ENCODE measurements at regions not wholly inside any gene's neighbourhood (a gene's known extent, or its start where the extent isn't known, plus 50 kb on each side); places are given as distances from the start of the nearest gene placed in this dataset.
A peak's percentile ranks its signal among the peaks of the same experiment; 100 is the strongest.

DNA sequence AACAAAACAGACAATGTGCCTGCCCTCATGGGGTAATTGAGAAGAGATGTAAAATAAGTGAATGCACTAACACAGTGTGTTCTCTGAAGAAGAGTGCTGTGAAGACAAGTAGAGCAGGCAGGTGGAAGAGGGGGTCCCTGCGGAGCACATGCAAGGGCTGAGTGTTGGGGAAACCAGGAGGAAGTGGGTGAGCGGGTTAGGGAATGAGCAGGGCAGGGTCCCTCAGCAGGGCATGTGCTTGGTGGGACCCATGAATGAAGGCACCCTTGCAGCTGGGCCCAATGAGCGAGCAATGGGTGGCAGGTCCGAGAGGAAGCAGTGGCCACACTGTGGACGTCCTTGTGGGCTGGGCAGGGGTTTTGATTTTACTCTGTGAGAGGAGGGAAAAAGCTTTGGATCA is 376.6 kb upstream of the COBL start:
- DNase-seq: no peak

DNA sequence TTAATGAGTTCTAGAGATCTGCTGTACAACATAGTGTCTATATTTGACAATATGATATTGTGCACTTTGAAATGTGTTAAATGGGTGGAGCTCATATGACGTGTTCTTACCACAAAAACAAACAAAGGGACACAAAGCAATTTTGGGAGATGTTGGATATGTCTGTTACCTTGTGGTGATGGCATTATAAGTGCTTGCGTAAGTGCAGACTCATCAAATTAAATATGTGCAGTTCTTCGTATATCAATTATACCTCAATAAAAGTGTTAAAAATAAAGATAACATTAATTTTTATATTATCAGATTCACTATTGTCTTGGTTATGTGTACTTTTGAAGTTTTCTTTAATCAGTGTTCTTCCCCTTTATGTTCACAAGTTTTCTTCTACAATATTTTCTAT is 372.9 kb upstream of the COBL start:
- DNase-seq: no peak

DNA sequence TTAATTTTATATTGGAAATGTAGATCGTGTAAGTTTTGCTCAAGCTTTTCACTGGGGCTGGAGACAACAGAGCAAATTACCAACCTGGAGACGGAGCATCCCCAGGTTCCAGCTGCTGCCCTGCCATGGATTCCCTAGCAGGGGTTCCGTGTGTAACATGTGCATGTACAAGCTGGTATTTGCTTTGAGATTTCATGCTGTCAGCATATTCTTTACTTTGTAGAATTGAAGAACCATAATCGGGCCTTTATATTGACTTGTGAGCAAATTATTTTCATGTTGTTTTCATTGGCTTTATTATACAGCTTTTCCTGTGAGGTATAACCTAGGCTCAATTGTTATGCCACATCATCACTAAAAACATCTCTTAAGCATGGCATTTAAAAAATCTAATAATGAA is 369.2 kb upstream of the COBL start:
- DNase-seq: no peak

DNA sequence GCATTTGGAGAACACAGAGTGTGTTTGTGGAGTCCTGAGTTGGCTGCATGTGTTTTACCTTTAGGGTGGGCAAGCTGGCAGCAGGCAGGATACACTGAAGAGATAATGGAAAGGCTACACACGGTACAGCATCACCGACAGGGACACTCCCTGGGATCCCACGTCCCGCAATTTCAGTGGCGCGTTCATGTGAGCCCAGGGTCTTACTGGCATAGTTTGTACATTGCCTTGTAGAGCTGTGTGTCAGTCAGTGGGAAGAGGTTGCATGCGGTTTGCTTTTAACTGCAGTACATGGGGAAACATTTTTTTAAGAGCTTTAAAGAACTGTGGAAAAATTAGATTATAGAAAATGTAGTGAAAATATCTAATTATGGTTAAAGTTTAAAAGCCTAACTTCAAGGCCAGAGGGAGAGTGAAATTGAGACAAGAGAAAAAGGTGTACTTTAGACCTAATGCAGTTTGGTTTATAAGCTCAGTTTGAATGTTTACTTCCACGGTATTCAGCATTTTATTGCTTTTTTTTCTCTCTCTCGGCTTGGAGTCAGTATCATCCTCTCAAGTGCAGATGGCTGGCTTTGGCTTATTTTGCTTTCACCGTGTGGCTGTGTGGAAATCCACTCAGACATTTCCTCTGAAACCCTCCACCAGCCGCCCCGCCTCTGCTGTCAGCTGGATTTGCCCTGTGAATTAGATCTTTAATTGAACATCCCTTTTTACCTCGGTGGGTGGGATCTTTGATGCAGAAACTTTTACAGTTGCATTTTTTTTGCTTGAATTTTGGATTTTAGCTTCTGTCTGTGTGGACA is 364.2 kb upstream of the COBL start:
- no peak for DNase-seq

DNA sequence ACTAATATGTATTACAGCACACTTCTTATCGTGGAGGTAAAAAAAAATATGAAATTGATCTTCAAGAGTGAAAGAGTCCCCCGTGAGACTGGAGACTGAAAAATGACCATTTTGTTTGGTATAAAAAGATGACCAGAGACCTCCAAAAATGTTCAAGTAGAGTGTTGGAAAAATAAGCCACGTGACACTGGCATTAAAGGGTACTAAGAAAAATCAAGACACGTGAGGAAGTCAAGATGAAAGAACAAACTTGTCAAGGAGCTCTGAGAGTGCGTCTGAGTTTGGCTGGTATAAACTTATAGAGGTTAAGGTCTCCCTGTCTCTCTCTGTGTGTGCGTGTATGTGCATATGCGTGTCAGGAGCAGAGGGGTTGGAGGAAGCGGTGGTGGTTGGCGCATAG is 362.7 kb upstream of the COBL start:
- no peak for DNase-seq

DNA sequence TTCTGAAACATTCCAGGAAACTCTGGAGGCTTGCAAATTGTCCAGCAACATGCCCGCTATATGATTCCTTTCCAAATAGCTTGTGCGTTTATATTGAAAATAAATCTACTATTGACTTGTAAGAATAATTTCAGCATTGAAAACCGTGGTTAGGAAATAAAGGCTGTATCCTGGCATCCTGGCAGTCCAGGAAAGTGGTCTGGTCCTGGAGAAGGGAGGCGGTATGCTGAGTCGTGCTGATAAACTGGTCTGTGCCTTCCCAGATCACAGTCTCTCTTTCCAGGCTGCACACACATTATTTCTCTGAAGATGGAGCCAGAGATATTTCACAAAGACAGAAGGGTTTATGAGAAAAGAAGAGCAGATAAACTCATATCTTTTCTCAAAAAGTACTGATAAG is 350.1 kb upstream of the COBL start:
- DNase-seq: no peak

DNA sequence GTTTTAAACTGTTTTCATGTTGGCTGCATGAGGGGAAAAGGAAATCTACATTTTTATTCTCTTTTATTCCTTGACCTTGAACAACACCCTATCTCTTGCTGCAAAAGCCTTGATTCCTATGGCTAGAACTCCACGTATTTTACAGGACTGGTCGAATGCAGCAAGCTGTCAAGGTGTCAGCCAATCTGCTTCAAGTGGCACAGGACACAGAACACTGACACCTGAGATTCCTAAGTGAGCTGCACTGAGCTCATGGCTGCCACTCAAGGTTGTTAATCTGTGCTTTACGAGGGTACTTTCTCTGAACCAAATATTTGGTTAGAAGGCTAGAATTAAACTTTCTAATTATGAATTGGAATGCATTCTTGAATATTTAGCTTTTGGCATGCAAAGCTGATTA is 349.7 kb upstream of the COBL start:
- no peak for DNase-seq

DNA sequence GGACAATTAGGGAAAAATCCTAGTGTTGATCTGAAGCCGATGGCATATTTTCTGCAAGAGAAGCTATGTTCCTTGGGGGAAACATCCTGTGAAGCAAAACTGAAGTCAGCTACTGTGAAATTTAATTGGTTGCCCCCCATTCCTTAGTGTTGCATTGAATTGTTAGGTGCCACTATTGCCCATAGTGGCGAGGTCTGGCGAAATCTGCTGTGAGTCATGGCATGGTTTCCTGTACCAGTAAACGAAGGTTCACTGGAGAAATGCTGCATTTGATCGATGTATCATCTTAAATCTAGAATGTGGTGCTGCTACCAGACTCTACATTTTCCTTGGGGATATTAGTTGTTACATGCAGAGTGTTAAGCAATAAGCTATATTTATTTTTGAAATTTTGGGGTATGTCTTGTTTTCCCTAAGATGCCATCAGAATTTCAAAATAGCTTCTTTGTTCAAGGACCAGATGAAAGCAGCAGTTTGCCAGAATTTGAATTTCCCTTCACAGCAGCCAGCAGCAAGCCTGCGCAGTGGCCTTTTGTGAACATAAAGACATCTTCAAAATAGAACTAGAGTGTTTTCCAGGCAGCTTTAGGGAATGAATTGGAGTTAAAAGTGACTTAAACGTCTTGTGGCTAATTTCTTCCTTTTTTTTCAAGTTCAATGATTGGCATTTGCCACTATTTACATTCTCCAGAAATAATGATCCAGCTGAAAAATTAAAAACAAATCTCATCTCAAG is 348.6 kb upstream of the COBL start:
- DNase-seq: peak in 3 of 56 donors; percentile 6 to 39 (median 6)

DNA sequence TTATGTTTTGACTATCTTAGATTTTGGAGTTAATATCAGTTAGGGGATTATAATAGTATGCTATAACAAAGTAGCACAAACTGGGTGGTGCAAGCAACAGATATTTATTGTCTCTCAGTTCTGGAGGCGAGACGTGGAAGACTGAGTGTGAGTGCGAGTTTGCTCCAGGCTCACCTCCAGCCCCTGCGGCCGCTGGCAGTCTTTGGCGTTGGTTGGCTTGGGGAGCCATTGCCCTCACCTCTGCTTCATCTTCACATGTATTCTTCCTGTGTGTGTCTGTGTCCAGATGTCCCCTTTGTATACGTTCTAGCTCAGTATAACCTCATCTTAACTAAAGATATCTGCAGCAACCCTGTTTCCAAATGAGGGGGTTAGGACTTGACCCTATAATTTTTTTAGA is 343.9 kb upstream of the COBL start:
- no peak for DNase-seq

DNA sequence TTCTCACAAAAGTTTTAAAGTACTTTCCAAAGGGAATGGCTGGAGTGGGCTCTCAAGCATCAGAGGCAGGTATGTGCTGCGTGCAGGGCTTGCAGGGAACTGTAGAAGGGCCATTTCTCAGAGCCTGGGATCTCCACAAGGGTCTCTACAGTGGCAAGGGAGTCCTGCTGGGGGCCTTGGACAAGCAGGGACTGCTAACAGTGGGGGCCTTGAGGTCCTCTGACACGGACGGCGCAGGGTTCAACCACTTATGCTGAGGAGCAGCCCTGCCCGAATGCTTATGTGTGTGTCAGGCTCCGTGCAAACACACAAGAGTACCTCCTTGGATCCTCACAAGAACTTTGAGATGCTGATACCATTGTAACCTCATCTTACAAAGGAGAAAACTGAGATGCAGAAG is 342.1 kb upstream of the COBL start:
- no peak for DNase-seq

DNA sequence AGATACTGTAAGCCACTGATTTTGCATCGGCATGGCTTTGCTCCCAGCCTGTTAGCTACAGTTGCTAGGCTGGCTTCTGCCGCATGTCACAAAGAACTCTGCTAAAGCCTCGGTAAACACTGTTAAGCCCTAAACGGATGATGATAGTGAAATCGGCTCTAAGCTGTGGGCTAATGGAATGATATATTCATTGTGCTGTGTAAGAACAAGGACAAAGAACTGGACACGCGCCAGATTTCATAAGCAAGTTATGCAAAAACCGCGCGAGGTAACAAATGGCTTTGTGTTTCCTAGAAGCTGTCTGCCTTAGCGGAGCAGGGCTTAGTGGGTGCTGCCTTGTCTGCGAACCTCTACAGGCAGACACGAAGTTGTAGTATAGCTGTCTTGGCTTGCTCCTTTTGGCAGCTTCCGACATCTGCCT is 331.3 kb upstream of the COBL start:
- peak in 32 of 56 donors; percentile 5 to 76 (median 41) for DNase-seq

DNA sequence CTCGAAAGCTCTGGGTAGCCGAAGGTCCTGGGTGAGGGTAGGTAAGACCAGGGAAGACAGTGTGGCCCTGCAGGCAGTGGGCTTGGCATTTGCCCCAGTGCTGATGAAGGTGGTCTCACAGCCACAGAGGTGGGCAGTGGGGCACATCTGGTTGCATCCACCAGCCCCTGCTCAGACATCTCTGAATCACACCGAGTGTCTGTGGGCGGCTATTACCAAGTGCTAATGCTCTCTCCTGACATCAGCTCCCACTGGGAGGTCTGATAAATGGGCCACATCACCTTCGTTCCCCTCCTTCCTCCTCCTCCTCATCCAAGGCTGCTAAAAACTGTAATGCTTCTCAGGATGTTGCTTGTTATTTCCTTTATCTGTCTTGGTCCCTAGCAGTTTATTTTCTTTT is 330.9 kb upstream of the COBL start:
- peak in 11 of 56 donors; percentile 10 to 57 (median 24) for DNase-seq

DNA sequence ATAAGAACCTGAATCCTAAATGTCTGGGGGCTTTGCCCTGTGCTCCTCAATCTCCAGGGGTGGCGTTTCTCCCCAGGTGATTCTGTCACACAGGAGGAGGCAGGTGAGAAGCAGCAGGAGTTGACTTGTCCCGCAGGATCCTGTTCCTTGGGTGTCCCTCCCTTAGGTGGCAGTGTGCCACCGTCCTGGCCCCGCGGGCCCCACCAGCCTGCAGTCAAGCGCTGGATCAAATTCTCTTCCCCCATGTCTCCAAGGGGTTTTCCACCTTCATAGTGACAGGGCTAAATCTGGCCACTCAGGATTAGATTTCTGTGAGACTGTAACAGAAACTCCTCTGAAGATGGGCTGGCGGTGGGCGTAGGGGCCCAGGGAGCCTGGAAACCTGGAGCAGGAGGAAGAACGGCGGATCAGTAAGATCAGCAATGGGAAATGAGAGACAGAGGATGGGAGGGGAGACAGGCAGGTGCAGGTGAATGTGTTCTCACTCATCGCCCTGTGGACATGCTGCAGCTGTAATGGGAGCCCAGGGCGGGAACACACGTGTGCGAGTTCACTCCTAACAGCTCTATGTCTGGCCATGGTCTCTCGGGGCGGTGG is 329.2 kb upstream of the COBL start:
- DNase-seq: no peak

DNA sequence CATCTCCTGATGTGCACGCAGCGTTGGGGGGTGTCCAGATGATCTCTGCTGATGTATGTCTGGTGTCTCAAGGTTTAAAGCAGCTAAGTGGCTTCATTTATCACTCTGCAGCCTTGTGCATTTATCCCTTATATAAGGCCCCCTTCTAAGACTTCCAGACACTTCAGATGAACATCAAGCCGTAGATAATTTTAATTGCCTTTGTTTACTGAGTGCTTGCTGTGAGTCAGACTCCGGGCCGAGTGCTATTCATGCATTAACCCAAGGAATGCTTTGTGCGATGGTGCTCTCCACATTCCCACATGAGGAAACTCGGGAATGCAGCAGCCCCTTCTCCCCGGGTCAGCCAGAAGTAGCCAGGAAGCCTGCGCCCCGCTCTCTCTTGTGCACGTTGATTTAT is 328.6 kb upstream of the COBL start:
- no peak for DNase-seq

DNA sequence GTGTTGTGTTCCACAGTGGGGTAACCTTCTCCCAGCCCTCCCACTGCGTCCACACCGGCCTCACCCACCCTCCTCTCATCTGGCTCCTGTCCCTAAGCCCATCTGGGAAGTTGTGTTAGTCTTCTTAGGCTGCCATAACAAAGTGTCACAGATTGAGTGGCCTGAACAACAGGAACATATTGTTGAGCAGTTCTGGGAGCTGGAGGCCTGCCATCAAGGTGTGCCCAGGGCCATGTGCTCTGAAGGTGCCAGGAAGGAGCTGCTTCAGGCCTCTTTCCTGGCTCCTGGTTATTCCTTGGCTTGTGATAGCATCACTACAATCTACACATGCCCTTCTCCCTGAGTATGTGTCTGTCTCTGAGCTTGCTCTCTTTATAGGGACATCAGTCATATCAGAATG is 327.6 kb upstream of the COBL start:
- no peak for DNase-seq

DNA sequence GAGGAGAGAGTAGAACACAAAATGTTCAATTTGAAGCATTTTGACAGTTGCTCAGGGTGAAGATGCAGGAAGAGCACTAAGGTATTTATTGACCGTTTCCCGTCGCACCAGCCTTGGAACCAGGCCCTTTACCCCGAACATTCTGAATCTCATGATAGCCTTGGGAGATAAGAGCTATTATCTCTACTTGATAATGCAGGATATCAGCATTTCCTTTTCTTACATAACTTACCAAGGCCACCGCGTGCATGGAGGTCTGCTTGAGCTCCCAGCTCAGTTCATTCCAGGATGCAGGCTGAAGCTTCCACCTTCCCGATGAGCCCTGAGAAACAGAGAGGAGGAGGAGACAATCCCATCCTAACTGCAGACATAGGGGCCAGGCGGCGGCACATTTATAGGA is 324.2 kb upstream of the COBL start:
- no peak for DNase-seq

DNA sequence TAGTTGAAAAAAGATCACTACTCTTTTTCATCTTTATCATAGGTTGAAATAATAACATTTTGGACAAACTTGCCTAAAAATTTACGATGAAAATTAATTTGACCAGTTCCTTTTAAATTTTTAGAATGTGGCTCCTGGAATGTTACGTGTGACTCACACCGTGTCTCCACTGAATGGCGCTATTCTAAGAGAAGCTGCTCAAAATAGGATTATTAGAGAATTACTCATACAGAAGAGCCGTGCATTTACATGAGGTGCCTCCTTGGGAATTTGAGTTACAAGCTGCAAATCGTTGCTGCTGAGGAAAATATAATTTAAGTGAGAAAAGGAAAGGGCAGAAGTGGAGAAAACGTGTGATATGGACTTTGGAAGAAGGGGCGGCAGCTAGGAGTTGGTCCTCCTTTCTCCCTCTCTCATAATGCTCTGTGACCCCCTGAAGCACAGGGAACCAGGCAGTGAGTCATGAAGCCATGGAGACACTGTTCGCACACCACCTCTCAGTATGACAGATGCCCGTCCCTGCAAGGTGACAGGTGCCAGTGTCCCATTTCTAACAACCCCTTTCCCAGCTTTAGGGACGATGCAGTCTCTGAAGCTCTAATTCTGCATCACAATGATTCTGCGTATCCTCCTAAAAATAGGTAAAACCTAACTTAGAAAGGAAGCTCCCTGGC is 323.2 kb upstream of the COBL start:
- DNase-seq: peak in 14 of 56 donors; percentile 6 to 43 (median 15)

DNA sequence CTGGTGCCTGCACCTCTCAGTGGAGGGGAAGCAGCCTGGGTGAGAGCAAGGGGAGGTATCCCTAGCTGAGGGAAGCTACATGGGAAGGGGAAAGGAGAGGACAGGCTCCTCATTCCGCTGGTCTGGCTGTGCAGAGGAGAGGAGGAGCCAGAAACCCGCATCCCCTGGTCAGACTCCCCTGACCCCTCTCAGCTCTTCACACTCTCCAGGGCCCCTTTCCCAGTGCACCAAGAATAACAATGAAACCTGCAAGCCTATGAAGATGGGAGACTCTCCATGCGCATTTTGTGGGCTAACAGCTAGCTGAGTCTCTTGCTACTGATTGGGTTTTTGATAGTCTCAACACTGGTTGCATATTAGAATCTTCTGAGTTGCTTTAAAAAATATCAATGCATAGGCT is 319.9 kb upstream of the COBL start:
- no peak for DNase-seq

DNA sequence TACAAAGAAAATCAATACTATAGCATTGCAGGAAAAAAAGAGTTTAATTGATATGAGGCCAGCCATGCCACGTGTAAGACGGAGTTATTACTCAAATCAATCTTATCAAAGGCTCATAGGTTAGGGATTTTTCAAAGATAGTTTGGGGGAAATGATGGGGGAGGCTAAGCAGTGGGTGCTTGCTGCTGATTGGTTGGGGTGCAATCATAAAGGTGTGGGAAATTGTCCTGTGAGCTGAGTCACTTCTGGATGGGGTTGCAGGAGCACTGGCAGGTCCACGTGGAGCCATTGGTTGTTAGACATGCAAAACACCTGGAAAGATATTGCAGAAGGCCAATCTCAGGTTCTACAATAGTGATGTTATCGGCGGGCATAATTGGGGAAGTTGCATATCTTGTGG is 319.2 kb upstream of the COBL start:
- no peak for DNase-seq

DNA sequence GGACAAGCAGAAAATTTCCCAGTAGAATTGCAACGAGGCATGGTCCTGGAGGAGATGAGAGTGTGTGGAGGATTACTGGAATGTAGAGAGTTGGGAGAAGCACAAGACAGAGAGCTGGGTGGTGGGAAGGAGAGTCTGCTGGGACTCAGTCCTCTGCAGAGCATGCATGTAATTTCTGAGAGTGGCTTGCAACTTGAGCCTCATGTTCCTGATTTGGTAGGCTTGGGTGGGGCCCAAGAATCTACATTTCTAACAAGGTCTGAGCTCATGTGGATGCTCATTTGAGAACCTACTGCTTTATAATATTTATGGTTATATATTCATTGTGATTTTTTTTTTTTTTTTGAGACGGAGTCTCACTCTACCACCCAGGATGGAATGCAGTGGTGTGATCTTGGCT is 317.9 kb upstream of the COBL start:
- DNase-seq: no peak

DNA sequence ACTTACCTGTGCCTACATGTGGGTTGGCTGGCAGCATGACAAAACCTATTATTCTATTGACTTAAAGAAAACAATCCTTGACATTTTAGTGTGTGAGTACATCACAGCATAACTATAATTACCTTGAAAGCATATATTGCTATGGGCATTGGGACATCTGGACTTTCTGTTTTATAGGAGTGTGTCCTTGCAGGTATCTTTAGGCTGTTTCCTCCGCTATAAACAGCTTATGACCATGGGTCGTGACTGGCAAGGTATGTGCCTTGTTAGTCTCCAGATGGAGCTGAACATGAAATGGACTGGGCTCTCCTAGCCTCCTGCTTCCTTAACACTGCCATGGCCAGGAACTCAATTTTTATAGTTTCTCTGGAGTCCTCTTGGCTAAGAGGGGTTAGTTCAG is 317.4 kb upstream of the COBL start:
- DNase-seq: no peak

DNA sequence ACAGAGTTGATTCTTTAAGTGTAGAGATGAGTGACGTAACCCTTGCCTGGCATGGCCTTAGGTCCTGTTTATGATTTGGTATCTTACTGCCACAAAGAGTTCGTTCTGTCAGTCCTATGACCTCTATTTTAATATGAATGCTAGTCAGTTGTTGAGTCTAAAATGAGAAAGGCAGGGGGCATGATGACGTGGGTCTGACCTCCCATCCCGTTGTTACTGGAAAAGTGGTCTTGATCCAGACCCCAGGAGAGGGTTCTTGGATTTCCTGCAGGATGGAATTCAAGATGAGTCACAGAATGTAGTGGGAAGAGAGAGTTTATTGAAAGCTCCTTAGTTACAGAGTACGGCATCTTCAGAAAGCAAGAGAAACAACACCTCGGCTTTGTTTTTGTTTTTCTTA is 317.0 kb upstream of the COBL start:
- DNase-seq: no peak
